SK-N-SH (cell line): ENCODE measurements at regions not wholly inside any gene's neighbourhood (a gene's known extent, or its start where the extent isn't known, plus 50 kb on each side); places are given as distances from the start of the nearest gene placed in this dataset.

Source experiments
- CTCF ChIA-PET: fragments of 300-600, 350-600 bp; formaldehyde crosslinking; extraction: SDS; loops from one replicate; lab custom pipeline; 2021; lab: Yijun Ruan, JAX
- POLR2A ChIA-PET: fragments of 350-600 bp; sonication (Branson Sonifier 250); formaldehyde crosslinking; extraction: SDS; loops from one replicate; lab custom pipeline; 2020; ENCODE audit warnings: antibody characterized with exemption, inconsistent platforms; lab: Yijun Ruan, JAX
- DNase-seq: peaks from one replicate; pipeline ENCODE4 v3.0.0; 2012
- H2AFZ ChIP-seq: fragments of 200-600 bp; sonication (generic); 2 replicates; pipeline ENCODE4 v1.8.1; 2016; ENCODE audit warnings: antibody characterized with exemption, mild to moderate bottlenecking, low read depth
- H3F3A ChIP-seq: fragments of 200-600 bp; sonication (generic); replicated peaks from 2 replicates; pipeline ENCODE3; 2016; ENCODE audit warnings: antibody characterized with exemption, mild to moderate bottlenecking; ENCODE audit not compliant: insufficient read depth
- H3K27ac ChIP-seq, 2 experiments: fragments of 200-500 bp in 1 of 2; fragments of 200-600 bp in 1 of 2; sonication (Bioruptor generic) in 1 of 2; sonication (generic), shearing (Covaris generic) in 1 of 2; 2 replicates each; pipeline versions ENCODE4 v1.5.1 to v1.6.1; 2014 to 2016; ENCODE audit warnings: low read depth in 2 of 2, inconsistent platforms in 1 of 2, low read length in 1 of 2, mild to moderate bottlenecking in 1 of 2, mixed read lengths in 1 of 2
- H3K27me3 ChIP-seq: fragments of 200-600 bp; sonication (generic), shearing (Covaris generic); 2 replicates; pipeline ENCODE4 v1.6.1; 2016; ENCODE audit warnings: mixed run types; ENCODE audit not compliant: insufficient read depth
- H3K36me3 ChIP-seq, 2 experiments: fragments of 200-500 bp in 1 of 2; fragments of 200-600 bp in 1 of 2; sonication (Bioruptor generic) in 1 of 2; sonication (generic) in 1 of 2; replicated peaks in 1 of 2; 2 replicates each; pipeline versions ENCODE3 to v1.5.1; 2014 to 2016; ENCODE audit warnings: low read length in 1 of 2, mild to moderate bottlenecking in 1 of 2; ENCODE audit not compliant: insufficient read depth in 2 of 2, control insufficient read depth in 1 of 2
- H3K4me1 ChIP-seq, 2 experiments: fragments of 200-500 bp in 1 of 2; fragments of 200-600 bp in 1 of 2; sonication (Bioruptor generic) in 1 of 2; sonication (generic), shearing (Covaris generic) in 1 of 2; 2 replicates each; pipeline versions ENCODE4 v1.5.1 to v1.6.1; 2014 to 2016; ENCODE audit warnings: low read depth in 1 of 2, low read length in 1 of 2, mixed run types in 1 of 2; ENCODE audit not compliant: insufficient read depth in 2 of 2, control insufficient read depth in 1 of 2
- H3K4me2 ChIP-seq: fragments of 200-600 bp; sonication (generic), shearing (Covaris generic); 2 replicates; pipeline ENCODE4 v1.6.1; 2017; ENCODE audit warnings: mixed run types
- H3K4me3 ChIP-seq, 2 experiments: fragments of 200-500 bp in 1 of 2; fragments of 200-600 bp in 1 of 2; sonication (Bioruptor generic) in 1 of 2; sonication (generic), shearing (Covaris generic) in 1 of 2; 2 replicates each; pipeline versions ENCODE4 v1.5.1 to v1.8.1; 2014 to 2016; ENCODE audit warnings: low read depth in 2 of 2, inconsistent platforms in 1 of 2, low read length in 1 of 2, mild to moderate bottlenecking in 1 of 2, mixed read lengths in 1 of 2, moderate library complexity in 1 of 2
- H3K79me2 ChIP-seq: fragments of 200-600 bp; sonication (generic); 2 replicates; pipeline ENCODE4 v1.8.1; 2017; ENCODE audit warnings: mild to moderate bottlenecking; ENCODE audit not compliant: insufficient read depth
- H3K9ac ChIP-seq: fragments of 200-600 bp; sonication (generic); 2 replicates; pipeline ENCODE4 v1.6.1; 2017; ENCODE audit warnings: mixed run types
- H3K9me2 ChIP-seq: fragments of 200-600 bp; sonication (generic); 2 replicates; pipeline ENCODE4 v1.6.1; 2017; ENCODE audit warnings: mixed run types
- H3K9me3 ChIP-seq: fragments of 200-600 bp; sonication (generic); 2 replicates; pipeline ENCODE4 v1.6.1; 2017; ENCODE audit warnings: mixed run types, mild to moderate bottlenecking, moderate library complexity
- H4K20me1 ChIP-seq: fragments of 200-600 bp; sonication (generic); 2 replicates; pipeline ENCODE4 v1.6.1; 2017; ENCODE audit warnings: mild to moderate bottlenecking, mixed run types; ENCODE audit not compliant: insufficient read depth
- CHD2 ChIP-seq: fragments of 150-350 bp; IDR thresholded peaks from 2 replicates; pipeline ENCODE4 v1.6.1; 2018; ENCODE audit warnings: low read length; ENCODE audit not compliant: partially characterized antibody
- ELF1 ChIP-seq: IDR thresholded peaks from 2 replicates; pipeline ENCODE4 v1.4.0; 2012
- EZH2phosphoT487 ChIP-seq: fragments of 200-600 bp; sonication (generic); IDR thresholded peaks from 2 replicates; pipeline ENCODE4 v1.6.1; 2017; ENCODE audit warnings: low read depth, mixed run types, mild to moderate bottlenecking, antibody characterized with exemption, moderate library complexity, borderline replicate concordance
- FOXJ3 ChIP-seq: sonication (generic); formaldehyde crosslinking; IDR thresholded peaks from 2 replicates; pipeline ENCODE4 v1.5.1; 2020; ENCODE audit warnings: mild to moderate bottlenecking, missing genetic modification reagents
- IRF3 ChIP-seq: fragments of 150-350 bp; IDR thresholded peaks from 2 replicates; pipeline ENCODE4 v1.6.1; 2016; ENCODE audit warnings: mild to moderate bottlenecking, low read depth, low read length
- MAX ChIP-seq: IDR thresholded peaks from 2 replicates; pipeline ENCODE4 v1.4.0; 2012; ENCODE audit warnings: low read depth
- NFIC ChIP-seq: IDR thresholded peaks from 2 replicates; pipeline ENCODE4 v1.4.0; 2012; ENCODE audit warnings: borderline replicate concordance
- NRF1 ChIP-seq: IDR thresholded peaks from 2 replicates; pipeline ENCODE4 v1.6.1; 2012; ENCODE audit warnings: low read depth, mild to moderate bottlenecking, low read length
- PBX3 ChIP-seq: IDR thresholded peaks from 2 replicates; pipeline ENCODE4; 2012
- POLR2AphosphoS5 ChIP-seq: IDR thresholded peaks from 2 replicates; pipeline ENCODE4 v1.6.1; 2012; ENCODE audit warnings: low read depth, low read length
- RCOR1 ChIP-seq: fragments of 150-350 bp; IDR thresholded peaks from 2 replicates; pipeline ENCODE4 v1.6.1; 2017; ENCODE audit warnings: antibody characterized with exemption, low read length
- RFX5 ChIP-seq: IDR thresholded peaks from 2 replicates; pipeline ENCODE4 v1.6.1; 2012; ENCODE audit warnings: mild to moderate bottlenecking, improper control_type of control experiment, low read length
- RXRA ChIP-seq: IDR thresholded peaks from 2 replicates; pipeline ENCODE4 v1.4.0; 2012; ENCODE audit warnings: low read depth, mild to moderate bottlenecking, borderline replicate concordance
- SIN3A ChIP-seq: IDR thresholded peaks from 2 replicates; pipeline ENCODE4 v1.6.1; 2012; ENCODE audit warnings: low read depth, mild to moderate bottlenecking, low read length, moderate library complexity, borderline replicate concordance
- TCF12 ChIP-seq: IDR thresholded peaks from 2 replicates; pipeline ENCODE4 v1.4.0; 2012
- WGBS: methylation state at CpG from one replicate; pipeline ENCODE4 v1.1.6; 2017; ENCODE audit warnings: low lambda C conversion rate; 5-methylcytosine and 5-hydroxymethylcytosine counted together
- TF ChIP-seq, protein P1 (sequence below): IDR thresholded peaks from 2 replicates; pipeline ENCODE4 v1.6.1; 2012; ENCODE audit warnings: mild to moderate bottlenecking, low read depth, low read length, moderate library complexity
- TF ChIP-seq, protein P2 (sequence below): fragments of 200-600 bp; sonication (generic); IDR thresholded peaks from 2 replicates; pipeline ENCODE4 v1.6.1; 2017; ENCODE audit warnings: antibody characterized with exemption, mild to moderate bottlenecking, moderate library complexity

- no peak for TF ChIP-seq NRF1
- no peak for TF ChIP-seq CHD2
These were observed 66.7 kb downstream of the KLHDC7A start (continued) for GRCh38 chr1:18547460-18547859.

GRCh38 chr1:18548643-18549042 lies 67.9 kb downstream of the KLHDC7A start:
- TF ChIP-seq RFX5 (no peak), IRF3 (no peak), TCF12 (no peak), RXRA (no peak)
- DNase-seq: no peak
- WGBS: 17% methylated on average over 6 of the region's 6 CpGs
- no peak overlapping the region for H2AFZ ChIP-seq
- CTCF ChIA-PET: interaction anchor here (1.4 to 3.8 kb wide), 5 partner anchors 8 to 314 kb away, joined by 3 to 19 read pairs (median 4); no protein-coding TSS in a partner anchor
- POLR2A ChIA-PET: interaction anchor here (0.5 kb wide), 1 partner anchor 42 kb away, joined by 5 read pairs; no protein-coding TSS in a partner anchor
- H3K4me3 ChIP-seq: no peak overlapping the region
- no peaks in the 10 kb centered on the region for H3K36me3 ChIP-seq
- H3K27ac ChIP-seq: no peak overlapping the region
- H3K4me2 ChIP-seq: no peak overlapping the region
- no peaks in the 10 kb centered on the region for H3K9me3 ChIP-seq
- no peaks in the 10 kb centered on the region for H3F3A ChIP-seq
- no peaks in the 10 kb centered on the region; a peak in 1 of 4 replicates for H3K4me1 ChIP-seq
- H3K27me3 ChIP-seq: no peaks in the 10 kb centered on the region
- H3K9ac ChIP-seq: no peak overlapping the region
- no peaks in the 10 kb centered on the region for H4K20me1 ChIP-seq
- no peaks in the 10 kb centered on the region for H3K79me2 ChIP-seq
- H3K9me2 ChIP-seq: no peaks in the 10 kb centered on the region

GRCh38 chr1:18549106-18549505 lies 68.4 kb downstream of the KLHDC7A start:
- Histone ChIP-seq H3K27me3 (no peaks in the 10 kb centered on the region), H3K4me1 (no peaks in the 10 kb centered on the region; a peak in 1 of 4 replicates), H3K79me2 (no peaks in the 10 kb centered on the region), H3K4me2 (no peak overlapping the region), H3K9me3 (no peaks in the 10 kb centered on the region), H4K20me1 (no peaks in the 10 kb centered on the region), H3K27ac (no peak overlapping the region), H3K36me3 (no peaks in the 10 kb centered on the region), H3K9me2 (no peaks in the 10 kb centered on the region), H3K4me3 (no peak overlapping the region), H3F3A (no peaks in the 10 kb centered on the region), H3K9ac (no peak overlapping the region), H2AFZ (no peak overlapping the region)
- TF ChIP-seq EZH2phosphoT487 (no peak), NFIC (no peak), POLR2AphosphoS5 (no peak), ELF1 (no peak), FOXJ3 (CRISPR knock-in tag) (no peak), RFX5 (no peak), RCOR1 (no peak), PBX3 (no peak), SIN3A (no peak), MAX (no peak)
- TF ChIP-seq, protein P1, sequence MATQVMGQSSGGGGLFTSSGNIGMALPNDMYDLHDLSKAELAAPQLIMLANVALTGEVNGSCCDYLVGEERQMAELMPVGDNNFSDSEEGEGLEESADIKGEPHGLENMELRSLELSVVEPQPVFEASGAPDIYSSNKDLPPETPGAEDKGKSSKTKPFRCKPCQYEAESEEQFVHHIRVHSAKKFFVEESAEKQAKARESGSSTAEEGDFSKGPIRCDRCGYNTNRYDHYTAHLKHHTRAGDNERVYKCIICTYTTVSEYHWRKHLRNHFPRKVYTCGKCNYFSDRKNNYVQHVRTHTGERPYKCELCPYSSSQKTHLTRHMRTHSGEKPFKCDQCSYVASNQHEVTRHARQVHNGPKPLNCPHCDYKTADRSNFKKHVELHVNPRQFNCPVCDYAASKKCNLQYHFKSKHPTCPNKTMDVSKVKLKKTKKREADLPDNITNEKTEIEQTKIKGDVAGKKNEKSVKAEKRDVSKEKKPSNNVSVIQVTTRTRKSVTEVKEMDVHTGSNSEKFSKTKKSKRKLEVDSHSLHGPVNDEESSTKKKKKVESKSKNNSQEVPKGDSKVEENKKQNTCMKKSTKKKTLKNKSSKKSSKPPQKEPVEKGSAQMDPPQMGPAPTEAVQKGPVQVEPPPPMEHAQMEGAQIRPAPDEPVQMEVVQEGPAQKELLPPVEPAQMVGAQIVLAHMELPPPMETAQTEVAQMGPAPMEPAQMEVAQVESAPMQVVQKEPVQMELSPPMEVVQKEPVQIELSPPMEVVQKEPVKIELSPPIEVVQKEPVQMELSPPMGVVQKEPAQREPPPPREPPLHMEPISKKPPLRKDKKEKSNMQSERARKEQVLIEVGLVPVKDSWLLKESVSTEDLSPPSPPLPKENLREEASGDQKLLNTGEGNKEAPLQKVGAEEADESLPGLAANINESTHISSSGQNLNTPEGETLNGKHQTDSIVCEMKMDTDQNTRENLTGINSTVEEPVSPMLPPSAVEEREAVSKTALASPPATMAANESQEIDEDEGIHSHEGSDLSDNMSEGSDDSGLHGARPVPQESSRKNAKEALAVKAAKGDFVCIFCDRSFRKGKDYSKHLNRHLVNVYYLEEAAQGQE: no peak
- TF ChIP-seq, protein P2, sequence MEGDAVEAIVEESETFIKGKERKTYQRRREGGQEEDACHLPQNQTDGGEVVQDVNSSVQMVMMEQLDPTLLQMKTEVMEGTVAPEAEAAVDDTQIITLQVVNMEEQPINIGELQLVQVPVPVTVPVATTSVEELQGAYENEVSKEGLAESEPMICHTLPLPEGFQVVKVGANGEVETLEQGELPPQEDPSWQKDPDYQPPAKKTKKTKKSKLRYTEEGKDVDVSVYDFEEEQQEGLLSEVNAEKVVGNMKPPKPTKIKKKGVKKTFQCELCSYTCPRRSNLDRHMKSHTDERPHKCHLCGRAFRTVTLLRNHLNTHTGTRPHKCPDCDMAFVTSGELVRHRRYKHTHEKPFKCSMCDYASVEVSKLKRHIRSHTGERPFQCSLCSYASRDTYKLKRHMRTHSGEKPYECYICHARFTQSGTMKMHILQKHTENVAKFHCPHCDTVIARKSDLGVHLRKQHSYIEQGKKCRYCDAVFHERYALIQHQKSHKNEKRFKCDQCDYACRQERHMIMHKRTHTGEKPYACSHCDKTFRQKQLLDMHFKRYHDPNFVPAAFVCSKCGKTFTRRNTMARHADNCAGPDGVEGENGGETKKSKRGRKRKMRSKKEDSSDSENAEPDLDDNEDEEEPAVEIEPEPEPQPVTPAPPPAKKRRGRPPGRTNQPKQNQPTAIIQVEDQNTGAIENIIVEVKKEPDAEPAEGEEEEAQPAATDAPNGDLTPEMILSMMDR: no peak
- 51% methylated on average over 7 of the region's 10 CpGs for WGBS
- CTCF ChIA-PET: interaction anchor here (1.2 to 3.8 kb wide), 5 partner anchors 27 to 314 kb away, joined by 4 to 19 read pairs (median 4); no protein-coding TSS in a partner anchor
- POLR2A ChIA-PET: interaction anchor here (0.5 kb wide), 1 partner anchor 42 kb away, joined by 5 read pairs; no protein-coding TSS in a partner anchor
- DNase-seq: no peak
